ENCODE measurements at regions not wholly inside any gene's neighbourhood (a gene's known extent, or its start where the extent isn't known, plus 50 kb on each side); places are given as distances from the start of the nearest gene placed in this dataset.
A peak's percentile ranks its signal among the peaks of the same experiment; 100 is the strongest.

DNA sequence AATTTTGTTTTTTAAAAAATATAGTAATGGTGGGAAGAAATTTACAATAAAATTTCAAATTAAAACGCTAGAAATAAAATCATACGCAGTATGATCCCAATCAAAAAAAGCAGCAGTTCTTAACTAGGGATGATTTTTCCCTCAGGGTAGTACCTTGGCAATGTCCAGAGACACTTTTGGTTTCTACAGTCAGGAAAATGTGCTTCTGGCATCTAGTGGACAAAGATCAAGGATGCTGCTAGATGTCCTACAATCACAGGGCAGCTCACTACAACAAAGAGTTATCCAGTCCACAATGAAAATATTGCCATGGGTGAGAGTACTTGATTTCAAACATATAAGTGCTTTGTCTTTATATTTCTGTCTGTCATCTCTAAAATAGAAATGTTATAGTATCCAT lies 400.2 kb upstream of the SGCD start:
- DNase-seq (ENCODE audit: low spot score) = no peak

DNA sequence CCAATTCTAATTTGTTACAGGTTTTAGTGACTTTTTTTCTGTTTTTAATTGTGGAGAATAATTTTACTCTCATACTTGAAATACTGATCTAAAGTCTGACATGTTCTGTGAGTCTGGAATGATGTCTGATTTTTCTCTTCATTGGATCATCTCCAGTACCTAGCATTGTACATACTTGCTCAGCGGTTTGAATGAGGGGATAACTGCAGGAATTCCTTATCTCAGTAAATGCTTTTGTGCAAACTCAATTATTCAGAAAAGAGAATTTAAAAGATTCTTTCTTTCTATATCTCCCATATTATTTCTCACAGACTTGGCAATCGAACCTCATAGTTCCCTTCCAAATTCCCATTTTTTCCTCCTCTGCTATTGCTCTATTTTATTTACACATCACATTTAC lies 397.9 kb upstream of the SGCD start:
- DNase-seq (ENCODE audit: low spot score) = no peak

DNA sequence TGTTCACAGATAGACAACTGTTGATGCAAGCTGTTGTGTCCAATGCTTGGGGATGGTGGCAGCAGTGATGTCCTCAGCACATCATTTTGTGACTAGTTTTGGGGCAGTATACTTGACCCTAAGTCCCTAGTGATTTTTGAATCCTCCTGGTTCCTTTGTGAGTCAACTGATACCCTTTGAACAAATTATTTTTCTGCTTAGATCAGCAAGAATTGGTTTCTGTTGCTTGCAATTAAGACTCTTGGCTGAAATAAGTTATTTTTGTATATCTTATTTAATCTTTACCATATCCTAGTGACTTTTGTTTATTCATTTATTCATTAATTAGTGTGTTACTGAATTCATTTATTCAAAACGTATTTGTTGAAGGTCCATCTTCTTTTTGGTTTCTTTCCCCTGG lies 392.0 kb upstream of the SGCD start:
- DNase-seq (ENCODE audit: low spot score) = no peak

DNA sequence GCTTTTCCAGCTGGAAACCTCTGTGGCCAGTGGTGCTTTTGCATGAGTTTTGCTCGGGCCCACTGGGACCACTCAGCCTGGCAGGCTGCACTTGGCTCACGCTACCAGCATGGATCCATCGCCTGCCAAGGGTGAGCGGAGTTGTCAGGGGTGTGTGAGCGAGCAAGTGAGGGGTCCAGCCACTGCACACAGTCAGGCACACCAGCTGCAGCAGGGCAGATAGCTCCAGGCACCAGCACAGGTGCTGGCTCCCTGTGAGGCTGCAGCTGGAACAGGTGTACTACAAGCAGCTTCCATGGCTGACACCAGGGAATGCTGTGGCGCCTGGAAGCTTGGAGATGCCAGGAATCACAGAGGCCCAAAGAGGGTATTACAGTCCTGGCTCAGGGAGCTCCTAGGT lies 391.2 kb upstream of the SGCD start:
- DNase-seq (ENCODE audit: low spot score) = no peak

DNA sequence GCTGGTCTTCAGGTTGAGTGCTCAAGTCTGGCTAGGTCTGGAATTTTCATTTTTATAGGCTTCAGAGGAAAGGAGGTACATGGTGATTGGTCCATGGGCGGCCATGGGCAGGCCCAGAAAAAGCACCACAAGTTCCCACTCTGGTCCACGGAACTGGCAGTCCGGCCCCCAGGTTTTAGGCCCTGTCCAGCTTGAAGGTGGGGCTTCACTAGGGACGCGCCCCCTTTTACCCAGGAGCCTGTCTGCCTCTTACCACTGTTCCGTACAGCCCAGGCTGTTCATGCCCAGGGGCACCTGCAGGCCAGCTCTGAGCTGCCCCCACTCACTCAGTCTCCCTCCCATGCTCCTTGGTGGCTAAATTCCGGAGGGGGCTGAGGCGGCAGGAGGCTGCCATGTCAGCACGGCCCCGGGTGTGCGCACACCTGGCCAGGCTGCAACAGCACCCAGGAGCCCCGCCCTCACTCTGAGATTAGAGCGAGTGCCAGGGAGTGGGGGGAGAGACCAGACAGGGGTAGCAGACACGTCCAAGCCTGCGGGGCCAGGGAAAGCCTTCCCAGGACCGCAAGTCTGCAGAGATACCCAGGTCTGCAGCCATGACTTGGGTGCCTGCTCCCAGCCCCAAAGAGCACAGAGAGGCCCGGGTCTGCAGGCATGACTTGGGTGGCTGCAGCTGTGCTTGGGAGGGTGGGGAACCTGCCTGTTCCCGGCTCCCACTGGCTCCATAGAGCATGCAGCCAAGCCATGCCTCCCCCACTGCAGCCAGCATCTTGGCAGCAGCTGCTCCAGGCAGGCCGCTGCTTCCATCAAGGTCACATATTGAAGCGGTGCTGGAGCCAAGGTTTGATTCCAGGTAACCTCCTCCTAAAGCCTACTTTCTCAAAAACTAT lies 390.2 kb upstream of the SGCD start:
- DNase-seq (ENCODE audit: low spot score) = no peak

DNA sequence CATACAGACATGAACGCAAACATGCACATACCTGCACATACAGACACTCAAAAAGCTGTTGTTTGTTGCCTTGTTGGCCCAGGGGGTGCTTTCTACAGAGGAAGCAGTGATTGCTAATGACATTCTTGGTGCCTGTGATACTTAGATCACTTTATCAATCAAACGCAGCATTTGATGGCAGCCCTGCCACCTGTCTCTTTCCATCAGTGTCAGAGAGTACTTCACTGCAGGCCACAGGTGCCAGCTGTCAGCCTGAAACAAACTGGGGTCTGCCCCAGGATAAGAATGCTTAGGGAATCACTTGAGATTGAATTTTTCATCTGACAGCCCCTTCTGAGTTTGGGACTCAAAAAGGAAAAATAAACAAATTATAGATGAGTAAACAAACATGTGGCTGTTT lies 388.9 kb upstream of the SGCD start:
- DNase-seq (ENCODE audit: low spot score) = no peak

DNA sequence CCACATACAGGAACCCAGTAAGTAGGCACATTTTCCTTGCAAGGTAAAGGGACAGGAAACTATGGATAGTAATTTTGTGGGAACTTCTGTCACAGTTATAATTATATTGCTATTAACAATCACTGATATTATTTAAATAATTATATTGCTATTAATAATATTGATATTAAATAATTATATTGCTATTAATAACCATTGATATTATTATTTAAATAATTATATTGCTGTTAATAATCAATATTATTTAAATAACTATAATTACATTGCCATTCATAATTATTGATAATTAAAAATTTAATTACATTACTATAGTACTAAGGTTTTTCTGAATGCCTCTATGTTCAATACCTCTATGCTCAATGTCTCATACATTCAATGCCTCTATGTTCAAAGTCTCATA lies 385.6 kb upstream of the SGCD start:
- no peak for DNase-seq (ENCODE audit: low spot score)

DNA sequence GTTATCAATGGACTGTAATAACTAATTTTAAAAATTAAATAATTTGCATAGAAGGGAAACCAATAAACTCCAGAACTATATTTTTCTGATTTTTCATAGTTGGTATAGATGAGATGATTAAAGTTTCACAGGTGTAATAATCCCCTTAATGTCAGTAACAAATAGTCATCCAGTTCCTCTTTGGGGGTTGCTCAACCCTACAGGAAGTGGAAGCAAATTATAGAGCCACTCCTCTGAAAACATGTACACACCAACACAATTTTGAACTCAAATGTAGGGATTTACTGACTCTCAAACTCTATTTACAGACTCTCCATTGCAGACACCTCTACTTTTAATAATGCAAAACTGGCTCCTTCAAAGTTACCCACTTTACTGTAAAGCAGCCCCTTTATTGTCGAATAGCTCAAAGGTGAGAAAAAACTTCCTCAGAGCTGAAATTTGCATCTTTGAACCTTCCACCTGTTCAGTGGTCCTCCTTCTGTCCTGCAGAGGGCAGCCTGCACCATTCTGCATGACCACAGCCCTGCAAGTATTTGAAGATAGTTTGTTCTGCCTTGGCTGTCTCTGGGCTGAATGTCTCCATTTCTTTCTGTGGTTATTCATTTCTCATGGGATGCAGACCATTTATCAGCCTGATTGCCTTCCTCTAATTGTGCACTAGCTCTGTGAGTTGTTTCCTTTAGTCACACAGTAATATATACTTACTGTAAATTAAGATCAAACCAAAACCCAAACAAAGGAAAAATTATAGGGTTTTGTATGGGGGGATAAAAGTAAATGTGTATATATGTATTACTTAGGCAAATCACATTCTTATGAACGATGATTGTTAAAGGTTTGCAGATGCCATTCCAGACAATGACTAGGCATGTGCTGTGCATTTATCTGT lies 383.2 kb upstream of the SGCD start:
- peak; percentile 53 for DNase-seq (ENCODE audit: low spot score)

DNA sequence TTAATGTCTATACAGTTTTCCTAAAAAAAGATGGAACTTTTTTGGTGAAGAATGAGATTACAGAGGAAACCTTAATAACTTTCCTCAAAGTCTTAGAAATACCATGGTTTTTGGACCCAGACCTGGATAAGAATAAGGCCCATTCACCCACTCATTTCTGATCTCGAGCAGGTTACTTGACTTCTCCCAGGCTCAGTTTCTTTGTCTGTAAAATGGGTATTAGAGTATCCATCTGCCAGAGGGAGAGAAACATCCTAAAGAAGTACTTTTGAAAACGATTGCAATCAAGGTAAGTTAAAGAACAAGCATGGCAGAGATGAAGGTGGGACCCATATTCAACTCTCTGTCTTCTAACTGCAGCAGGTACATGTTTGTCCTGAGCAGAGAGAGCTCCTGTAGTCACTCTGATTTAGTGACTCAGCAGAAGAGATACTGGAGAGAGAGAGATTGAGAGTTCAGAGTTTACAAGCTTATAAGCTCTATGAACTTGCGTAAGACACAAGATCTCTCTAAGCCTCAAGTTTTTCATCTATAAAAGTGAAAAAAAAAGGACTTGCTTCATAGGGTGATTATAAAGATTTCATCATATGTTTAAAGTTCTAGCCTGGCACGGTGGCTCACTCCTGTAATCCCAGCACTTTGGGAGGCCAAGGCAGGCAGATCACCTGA lies 379.4 kb upstream of the SGCD start:
- no peak for DNase-seq (ENCODE audit: low spot score)

DNA sequence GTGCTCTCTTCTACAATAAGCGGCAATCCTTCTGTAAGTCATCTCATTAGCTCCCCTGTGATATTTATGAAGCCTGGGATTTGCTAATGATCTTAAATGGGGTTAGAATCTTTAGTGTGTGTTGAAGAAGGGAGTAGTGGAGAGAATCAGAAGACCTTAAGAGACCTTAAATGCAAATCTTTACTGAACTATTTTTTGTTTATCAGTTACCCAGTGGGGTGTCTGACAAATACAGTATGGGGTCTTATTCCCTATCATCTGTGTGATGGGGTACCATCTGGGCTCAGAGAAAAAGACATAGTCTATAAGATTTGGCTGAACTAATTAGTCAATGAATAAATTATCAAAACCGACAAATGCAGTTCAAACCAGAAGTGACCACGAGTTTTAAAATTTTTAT lies 378.4 kb upstream of the SGCD start:
- no peak for DNase-seq (ENCODE audit: low spot score)

DNA sequence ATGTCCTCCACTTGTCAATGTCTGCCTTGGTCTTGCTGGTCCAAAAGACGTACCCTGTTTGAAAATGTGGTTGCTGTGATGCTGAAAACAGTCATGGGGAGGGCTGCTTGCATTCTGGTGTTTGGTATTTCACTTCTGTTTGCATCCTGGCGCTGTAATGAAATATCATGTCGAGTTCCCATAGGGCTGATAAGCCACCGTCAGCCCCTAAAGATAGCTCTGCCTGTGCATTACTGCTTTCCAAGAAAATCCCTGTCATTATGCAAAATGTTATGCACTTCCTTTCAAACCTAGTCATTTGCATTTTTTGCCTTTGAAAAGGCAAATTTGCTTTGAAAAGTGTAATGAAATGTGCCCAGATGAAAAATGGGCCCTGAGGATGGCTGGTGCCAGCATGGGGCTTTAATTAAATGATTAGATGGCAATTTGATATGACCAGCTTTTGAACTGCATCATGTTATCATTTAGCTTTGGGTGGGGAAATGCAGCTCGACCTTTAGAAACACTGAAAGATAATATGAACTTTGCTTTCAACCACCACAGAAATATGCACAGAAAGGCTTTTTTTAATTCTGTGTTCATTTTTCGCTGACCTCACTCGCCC lies 374.4 kb upstream of the SGCD start:
- no peak for DNase-seq (ENCODE audit: low spot score)

DNA sequence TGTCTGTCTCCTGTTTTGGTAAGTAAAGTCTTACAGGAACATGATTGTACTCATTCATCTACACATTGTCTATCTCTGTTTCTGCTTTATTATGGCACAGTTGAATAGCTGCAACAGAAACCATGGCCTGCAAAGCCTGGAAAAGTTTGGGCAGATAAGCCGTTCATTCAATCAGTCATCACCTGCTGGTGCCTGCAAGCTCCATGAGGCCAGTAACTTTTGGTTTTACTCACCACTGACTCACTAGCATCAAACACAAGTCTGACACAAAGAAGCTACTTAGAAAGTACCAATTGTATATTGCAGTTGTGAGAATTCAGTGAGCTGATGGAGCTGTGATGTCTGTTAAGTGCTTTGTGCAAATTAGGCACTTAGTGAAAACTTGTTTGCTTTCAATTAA lies 373.6 kb upstream of the SGCD start:
- DNase-seq (ENCODE audit: low spot score) = no peak

DNA sequence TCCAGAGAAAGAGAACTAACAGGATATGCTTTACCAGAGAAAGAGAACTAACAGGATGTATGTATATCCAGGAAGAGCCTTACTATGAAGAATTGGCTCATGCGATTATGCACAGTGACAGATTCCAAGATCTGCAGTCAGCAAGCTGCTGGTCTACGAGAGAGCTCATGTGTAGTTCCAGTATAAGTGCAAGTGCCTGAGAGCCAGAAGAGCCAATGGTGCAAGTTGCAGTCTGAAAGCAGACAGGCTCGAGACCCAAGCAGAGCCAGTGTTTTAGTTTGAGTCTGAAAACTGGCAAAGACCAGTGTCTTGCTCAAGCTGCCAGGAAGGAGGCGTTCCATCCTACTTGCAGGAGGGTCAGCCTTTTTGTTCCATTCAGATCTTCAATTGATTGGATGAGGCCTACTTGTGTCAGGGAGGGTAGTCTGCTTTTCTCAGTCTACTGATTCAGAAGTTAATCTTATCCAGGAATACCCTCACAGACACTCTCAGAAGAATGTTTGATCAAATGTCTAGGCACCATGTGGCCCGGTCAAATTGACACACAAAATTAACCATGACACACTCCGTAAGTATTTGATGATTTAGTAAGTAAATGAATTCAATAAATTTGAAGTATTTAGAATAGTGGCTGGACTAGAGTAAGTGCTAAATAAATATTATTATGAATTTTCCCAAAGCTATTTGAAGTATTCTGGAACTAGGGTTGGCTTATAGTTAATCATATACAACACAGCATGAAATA lies 372.1 kb upstream of the SGCD start:
- DNase-seq (ENCODE audit: low spot score) = no peak

DNA sequence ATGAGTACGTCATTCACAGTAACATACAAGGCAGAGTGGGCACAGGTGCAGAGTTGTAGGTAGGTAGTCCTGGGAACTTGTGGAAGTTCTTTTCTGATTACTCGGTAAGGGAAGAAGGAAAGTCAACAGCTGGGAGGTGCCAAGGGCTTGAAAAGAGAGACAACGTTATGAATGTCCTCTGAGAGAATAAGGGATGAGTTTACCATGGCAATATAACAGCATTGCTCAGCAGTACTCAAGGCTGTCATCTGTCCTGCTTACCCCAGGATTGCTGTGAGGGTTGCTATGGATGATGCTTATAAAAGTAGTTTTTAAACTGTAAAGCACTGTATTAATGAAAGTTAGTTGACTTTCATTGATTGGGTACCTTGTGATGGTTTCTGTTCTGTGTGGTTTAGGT lies 369.1 kb upstream of the SGCD start:
- DNase-seq (ENCODE audit: low spot score) = no peak

DNA sequence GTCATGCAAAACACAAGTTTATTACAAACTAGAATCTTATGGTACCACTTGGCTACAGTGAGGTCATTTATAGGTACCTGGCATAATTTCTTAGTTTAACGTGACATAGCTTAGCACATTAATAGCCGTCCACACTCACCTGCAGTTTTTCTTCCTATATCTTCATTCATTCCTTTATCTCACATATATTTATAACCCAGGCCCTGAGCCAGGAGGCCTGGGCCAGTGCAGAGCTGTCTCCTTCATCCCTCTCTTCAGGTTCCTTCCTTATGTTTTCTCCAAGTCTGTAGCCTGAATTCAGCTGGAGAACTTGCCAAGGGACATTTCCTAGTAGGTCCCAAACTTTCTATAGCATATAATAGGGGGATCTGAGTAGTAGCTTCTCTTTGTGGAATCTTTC lies 367.9 kb upstream of the SGCD start:
- DNase-seq (ENCODE audit: low spot score) = no peak

DNA sequence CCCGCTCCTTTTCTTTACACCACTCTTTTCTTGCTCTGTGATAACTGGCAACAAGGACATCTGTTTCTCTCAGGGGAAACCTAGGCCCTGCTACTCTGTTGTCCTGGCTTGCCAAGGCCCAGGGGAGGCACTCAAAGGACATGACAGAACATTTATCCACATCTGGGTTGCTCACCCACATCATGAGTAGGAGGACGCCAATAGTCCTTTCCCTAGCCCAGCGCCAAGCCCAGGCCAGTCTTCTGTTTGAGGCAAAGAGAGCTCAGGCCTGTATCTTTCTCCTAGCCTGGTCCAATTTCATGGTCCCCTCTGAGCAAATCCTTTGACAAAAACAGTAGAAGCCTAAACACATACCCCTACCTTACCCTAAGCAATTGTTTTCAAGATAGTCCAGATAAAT lies 366.8 kb upstream of the SGCD start:
- DNase-seq (ENCODE audit: low spot score) = no peak

DNA sequence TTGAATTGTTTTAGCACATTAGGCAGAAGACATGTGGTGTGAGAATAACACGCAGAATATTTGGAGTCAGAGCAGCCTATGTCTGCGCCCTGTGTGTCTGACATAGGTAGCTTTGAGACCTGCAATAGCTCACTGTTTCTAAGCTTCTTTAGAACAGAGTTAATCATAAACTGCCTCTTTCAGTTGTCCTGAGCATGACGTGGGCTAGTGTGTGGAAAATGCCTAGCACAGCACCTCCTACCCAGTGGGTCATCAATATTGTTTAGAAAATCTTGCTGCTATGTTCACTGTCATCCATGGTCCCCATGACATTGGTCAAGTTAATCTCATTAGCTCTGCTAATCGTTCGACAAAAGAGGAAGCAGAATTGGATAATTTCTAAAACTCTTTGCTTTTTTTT lies 357.4 kb upstream of the SGCD start:
- no peak for DNase-seq (ENCODE audit: low spot score)

DNA sequence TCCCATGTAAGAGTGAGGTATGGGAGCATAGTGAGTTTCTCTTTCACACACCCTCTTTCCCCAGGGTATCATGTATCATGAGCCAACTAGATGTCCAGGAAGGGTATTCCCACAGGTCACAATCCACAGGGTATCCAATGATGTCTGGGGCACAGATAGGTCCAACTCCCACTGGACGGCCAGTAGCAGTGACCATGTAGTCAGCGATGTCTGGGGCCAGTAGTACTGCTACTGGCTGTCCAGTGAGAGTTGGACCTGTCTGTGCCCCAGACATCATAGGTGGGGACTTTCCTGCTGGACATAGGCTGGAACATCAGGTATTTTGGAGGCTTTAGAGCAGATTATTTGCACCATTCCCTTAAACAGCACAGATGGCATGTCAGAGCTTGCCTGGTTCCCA lies 352.6 kb upstream of the SGCD start:
- DNase-seq (ENCODE audit: low spot score) = no peak

DNA sequence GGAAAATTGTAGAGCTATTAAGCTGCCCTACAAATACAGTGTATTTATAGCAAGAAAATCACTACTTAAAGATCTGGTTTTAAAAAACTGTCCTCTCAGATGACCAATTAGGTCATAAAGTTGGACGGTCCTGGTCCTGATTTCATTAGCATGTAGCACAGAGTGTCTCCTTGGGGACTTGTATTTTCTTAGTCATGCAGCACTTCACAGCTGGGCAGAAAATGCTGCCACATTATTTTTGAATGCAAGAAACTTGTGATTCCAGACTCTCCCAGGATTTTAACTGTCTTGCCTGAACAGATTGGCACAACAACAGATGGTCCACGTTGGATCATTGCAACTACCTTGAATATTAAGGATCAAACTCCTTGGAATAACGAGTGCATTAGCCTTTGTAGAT lies 348.1 kb upstream of the SGCD start:
- no peak for DNase-seq (ENCODE audit: low spot score)

DNA sequence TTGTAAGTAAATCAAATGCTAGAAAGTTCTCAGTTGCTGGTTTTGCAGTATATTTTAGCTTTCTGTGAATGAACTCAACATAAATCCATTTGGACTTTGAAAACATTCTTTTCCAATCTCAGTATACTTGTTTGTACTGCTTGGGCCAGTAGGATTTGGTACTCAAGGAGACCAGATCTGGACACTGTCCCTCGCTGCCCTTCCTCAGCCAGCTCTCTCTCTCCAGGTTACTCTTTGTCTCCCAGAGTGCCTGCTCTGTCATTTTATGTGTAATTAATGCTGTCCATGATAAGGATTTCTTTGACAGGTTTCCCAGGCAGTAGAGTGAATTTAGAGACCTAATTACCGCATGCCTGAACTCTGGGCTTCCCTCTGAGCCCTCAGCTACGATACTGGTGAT lies 344.6 kb upstream of the SGCD start:
- DNase-seq (ENCODE audit: low spot score) = no peak

DNA sequence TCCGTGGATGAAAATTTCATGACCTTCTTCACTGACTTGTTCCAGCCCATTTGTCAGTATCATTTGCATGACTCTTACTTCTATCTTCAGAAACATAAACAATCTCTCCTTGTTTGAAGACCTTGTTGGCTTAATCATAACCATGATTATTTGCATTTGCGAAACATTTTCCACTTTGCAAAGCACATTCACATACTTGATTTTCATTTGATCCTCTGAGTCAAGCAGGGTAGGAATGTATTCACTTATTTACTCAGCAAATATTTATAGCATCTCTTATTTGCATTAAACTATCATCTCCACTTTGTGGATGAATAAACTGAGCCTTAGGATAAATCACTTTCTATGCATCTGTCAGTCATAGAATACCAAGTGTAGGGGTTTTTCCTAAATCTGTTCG lies 343.0 kb upstream of the SGCD start:
- no peak for DNase-seq (ENCODE audit: low spot score)
